ENCODE measurements at regions not wholly inside any gene's neighbourhood (a gene's known extent, or its start where the extent isn't known, plus 50 kb on each side); places are given as distances from the start of the nearest gene placed in this dataset.

DNA sequence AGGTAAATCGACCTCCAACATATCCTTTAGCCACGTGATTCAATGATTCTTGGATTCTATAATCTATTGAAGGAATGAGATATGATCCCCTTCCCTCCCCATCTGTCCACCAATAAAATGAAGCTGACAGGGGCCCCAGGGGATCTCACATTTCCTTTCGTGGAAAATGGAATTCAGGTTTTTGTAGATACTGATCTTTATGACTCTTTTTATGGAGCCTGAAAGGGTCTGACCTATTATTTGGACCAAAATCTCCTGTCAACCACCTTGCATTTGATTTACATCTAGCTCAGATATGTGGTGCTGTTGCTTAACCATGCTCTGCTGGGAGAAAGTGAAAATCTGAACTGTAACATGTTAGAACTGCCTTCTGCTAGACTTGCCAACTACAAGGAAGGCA is 234.0 kb upstream of the CXCL12 start:
- TF ChIP-seq, protein P1, sequence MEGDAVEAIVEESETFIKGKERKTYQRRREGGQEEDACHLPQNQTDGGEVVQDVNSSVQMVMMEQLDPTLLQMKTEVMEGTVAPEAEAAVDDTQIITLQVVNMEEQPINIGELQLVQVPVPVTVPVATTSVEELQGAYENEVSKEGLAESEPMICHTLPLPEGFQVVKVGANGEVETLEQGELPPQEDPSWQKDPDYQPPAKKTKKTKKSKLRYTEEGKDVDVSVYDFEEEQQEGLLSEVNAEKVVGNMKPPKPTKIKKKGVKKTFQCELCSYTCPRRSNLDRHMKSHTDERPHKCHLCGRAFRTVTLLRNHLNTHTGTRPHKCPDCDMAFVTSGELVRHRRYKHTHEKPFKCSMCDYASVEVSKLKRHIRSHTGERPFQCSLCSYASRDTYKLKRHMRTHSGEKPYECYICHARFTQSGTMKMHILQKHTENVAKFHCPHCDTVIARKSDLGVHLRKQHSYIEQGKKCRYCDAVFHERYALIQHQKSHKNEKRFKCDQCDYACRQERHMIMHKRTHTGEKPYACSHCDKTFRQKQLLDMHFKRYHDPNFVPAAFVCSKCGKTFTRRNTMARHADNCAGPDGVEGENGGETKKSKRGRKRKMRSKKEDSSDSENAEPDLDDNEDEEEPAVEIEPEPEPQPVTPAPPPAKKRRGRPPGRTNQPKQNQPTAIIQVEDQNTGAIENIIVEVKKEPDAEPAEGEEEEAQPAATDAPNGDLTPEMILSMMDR (IDR thresholded peaks at IDR 0.05 in 2 of 3, conservative IDR thresholded peaks at IDR 0.05 in 1 of 3; ENCODE audit: borderline replicate concordance in 1 of 3, insufficient read depth in 1 of 3, low read depth in 2 of 3, low read length in 2 of 3): no peak
- TF ChIP-seq EZH2phosphoT487 (IDR thresholded peaks at IDR 0.05; ENCODE audit: borderline replicate concordance): no peak

Data from HCT116 (cell line).